ENCODE measurements at regions not wholly inside any gene's neighbourhood (a gene's known extent, or its start where the extent isn't known, plus 50 kb on each side); places are given as distances from the start of the nearest gene placed in this dataset.

DNA sequence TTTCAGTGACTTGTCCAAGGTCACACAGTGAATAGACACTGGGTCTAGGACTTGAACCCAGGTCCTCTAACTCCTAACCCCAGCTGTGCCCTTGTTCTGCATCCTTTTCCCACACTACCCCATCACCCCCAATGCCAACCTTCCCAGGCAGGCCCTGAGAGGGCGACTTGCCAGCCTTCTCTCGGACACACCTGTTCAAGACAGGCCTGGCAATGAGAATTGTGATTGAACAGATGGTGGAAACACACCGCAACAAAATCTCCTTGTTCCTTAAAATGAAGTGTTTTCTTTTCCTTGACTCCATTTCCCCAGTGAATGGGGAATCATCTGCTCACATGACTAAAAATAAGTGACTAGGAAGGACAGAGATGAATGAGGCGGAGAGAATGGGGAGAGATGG, 189.5 kb upstream of the ASIC2 start:
- Histone ChIP-seq H3K27me3 (replicated peaks in 1 of 2; ENCODE audit: control insufficient read depth in 2 of 2, insufficient read depth in 2 of 2, low read length in 1 of 2) (peaks cover 0 to 2% of the 10 kb centered on the region in 2 experiments; a peak in 1 of 4 replicates), H4K20me1 (ENCODE audit: control insufficient read depth, insufficient read depth) (no peaks in the 10 kb centered on the region), H3K36me3 (ENCODE audit: control insufficient read depth in 2 of 2, insufficient read depth in 2 of 2, low read length in 1 of 2) (no peaks in the 10 kb centered on the region), H3K9ac (ENCODE audit: control insufficient read depth, insufficient read depth, low read length) (no peak overlapping the region), H3K4me2 (ENCODE audit: control insufficient read depth, insufficient read depth) (no peak overlapping the region), H3K4me3 (no peak overlapping the region), H2AFZ (ENCODE audit: control insufficient read depth, low read depth, low read length) (no peak overlapping the region), H3K27ac (ENCODE audit: control insufficient read depth, insufficient read depth) (no peak overlapping the region), H3K79me2 (ENCODE audit: control insufficient read depth, insufficient read depth, low read length) (no peaks in the 10 kb centered on the region), H3K4me1 (ENCODE audit: control insufficient read depth, insufficient read depth, low read length) (no peaks in the 10 kb centered on the region), H3K9me3 (replicated peaks; ENCODE audit: control insufficient read depth, insufficient read depth, low read length) (no peaks in the 10 kb centered on the region)
- POLR2A ChIA-PET: no interaction called here
- intact Hi-C loops (cut with micrococcal nuclease; ENCODE audit: unreplicated experiment): no loop called here
- CTCF ChIA-PET: no interaction called here
- BruUV-seq (replicated peaks): no TSS peak
- FAIRE-seq: no peak
- ATAC-seq: no peak
- SMC1A ChIA-PET (ENCODE audit: uncharacterized antibody, unreplicated experiment): no interaction called here
- no peak for TF ChIP-seq ZNF24 (IDR thresholded peaks at IDR 0.05)
- in situ Hi-C loops (cut with MboI): no loop called here
- DNase-seq (ENCODE audit: low read depth, low spot score): no peak
- 20% methylated on average over 4 of the region's 4 CpGs for WGBS (ENCODE audit: insufficient coverage, insufficient replicate concordance, low lambda C conversion rate, missing lambda C conversion rate)
- RAD21 ChIA-PET (ENCODE audit: unreplicated experiment): no interaction called here

DNA sequence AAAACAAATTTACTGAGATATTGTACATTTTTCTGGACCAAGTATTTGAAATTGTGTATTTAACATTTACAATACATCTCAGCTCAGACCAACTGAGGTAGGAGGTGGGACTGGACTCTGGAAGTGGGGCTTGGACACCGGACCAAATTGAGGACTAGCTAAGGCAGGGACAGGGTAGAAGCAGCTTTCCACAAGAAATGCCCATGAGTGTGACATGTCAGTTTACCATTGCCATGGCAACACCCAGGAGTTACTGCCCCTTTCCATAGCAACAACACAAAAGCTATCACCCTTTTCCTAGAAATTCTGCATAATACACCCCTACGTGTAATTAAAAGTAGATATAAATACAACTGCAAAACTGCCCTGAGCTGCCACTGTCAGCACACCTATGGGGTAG, 191.5 kb upstream of the ASIC2 start:
- TF ChIP-seq RELA (IDR thresholded peaks at IDR 0.05; ENCODE audit: borderline replicate concordance, partially characterized antibody) (no peak), RAD21 (IDR thresholded peaks at IDR 0.05; ENCODE audit: insufficient read depth, low read depth, low read length) (no peak), ZNF24 (IDR thresholded peaks at IDR 0.05) (no peak), SP1 (IDR thresholded peaks at IDR 0.05; ENCODE audit: low read depth, low read length) (no peak), CHD4 (IDR thresholded peaks at IDR 0.05) (no peak)
- no peaks in the 10 kb centered on the region for H3K9me3 ChIP-seq (replicated peaks; ENCODE audit: control insufficient read depth, insufficient read depth, low read length)
- DNase-seq (ENCODE audit: low read depth, low spot score) (no peak), FAIRE-seq (no peak), ATAC-seq (no peak)
- H3K9ac ChIP-seq (ENCODE audit: control insufficient read depth, insufficient read depth, low read length): no peak overlapping the region
- H2AFZ ChIP-seq (ENCODE audit: control insufficient read depth, low read depth, low read length): no peak overlapping the region
- SMC1A ChIA-PET (ENCODE audit: uncharacterized antibody, unreplicated experiment): interaction anchor here (1.3 kb wide), 1 partner anchor 46 kb away, joined by 3 read pairs; no protein-coding TSS in a partner anchor
- BruUV-seq (replicated peaks): no TSS peak
- intact Hi-C loops (cut with micrococcal nuclease; ENCODE audit: unreplicated experiment) (no loop called here), in situ Hi-C loops (cut with MboI) (no loop called here)
- no peaks in the 10 kb centered on the region for H4K20me1 ChIP-seq (ENCODE audit: control insufficient read depth, insufficient read depth)
- H3K27ac ChIP-seq (ENCODE audit: control insufficient read depth, insufficient read depth): no peak overlapping the region
- H3K36me3 ChIP-seq (ENCODE audit: control insufficient read depth in 2 of 2, insufficient read depth in 2 of 2, low read length in 1 of 2): no peaks in the 10 kb centered on the region
- H3K79me2 ChIP-seq (ENCODE audit: control insufficient read depth, insufficient read depth, low read length): no peaks in the 10 kb centered on the region
- H3K27me3 ChIP-seq (replicated peaks in 1 of 2; ENCODE audit: control insufficient read depth in 2 of 2, insufficient read depth in 2 of 2, low read length in 1 of 2): peaks cover 0 to 2% of the 10 kb centered on the region in 2 experiments; a peak in 1 of 4 replicates
- POLR2A ChIA-PET: no interaction called here
- no peak overlapping the region for H3K4me3 ChIP-seq
- CTCF ChIA-PET: no interaction called here
- 0% methylated on average over 2 of the region's 2 CpGs for WGBS (ENCODE audit: insufficient coverage, insufficient replicate concordance, low lambda C conversion rate, missing lambda C conversion rate)
- H3K4me1 ChIP-seq (ENCODE audit: control insufficient read depth, insufficient read depth, low read length): no peaks in the 10 kb centered on the region
- no peak overlapping the region for H3K4me2 ChIP-seq (ENCODE audit: control insufficient read depth, insufficient read depth)
- RAD21 ChIA-PET (ENCODE audit: unreplicated experiment): no interaction called here

All from GM12878 (cell line).